CD4-positive, CD25-positive, alpha-beta regulatory T cell (primary cell): ENCODE measurements at regions not wholly inside any gene's neighbourhood (a gene's known extent, or its start where the extent isn't known, plus 50 kb on each side); places are given as distances from the start of the nearest gene placed in this dataset.
"Not testable (repeated sequence)": the region's sequence is repeated elsewhere in the genome, so short reads cannot be mapped to it uniquely, and the experiment has no call there.

ENCODE experiments used
- ATAC-seq, 2 donors: fragments of 150-1000 bp; cut with Tn5 transposase; one replicate each; pipeline ENCODE4 v1.10.0; 2021; ENCODE audit warnings: low read depth in 2 of 2, moderate number of reproducible peaks in 2 of 2, moderate library complexity in 1 of 2
- DNase-seq, 3 donors: peaks; one replicate each; pipeline versions ENCODE4 v3.0.0 to v3.0.0-alpha.2; 2012 to 2022; ENCODE audit warnings: mixed read lengths in 1 of 3
- H3K27ac ChIP-seq: one replicate; pipeline ENCODE4 v1.7.0; 2013; ENCODE audit warnings: mild to moderate bottlenecking, low read length; ENCODE audit not compliant: insufficient read depth, poor library complexity, severe bottlenecking
- H3K27me3 ChIP-seq: one replicate; pipeline ENCODE4 v1.7.0; 2013; ENCODE audit warnings: low read length; ENCODE audit not compliant: control insufficient read depth, insufficient read depth
- H3K36me3 ChIP-seq: one replicate; pipeline ENCODE4 v1.7.0; 2013; ENCODE audit warnings: mild to moderate bottlenecking, low read length, moderate library complexity; ENCODE audit not compliant: control insufficient read depth, insufficient read depth
- H3K4me1 ChIP-seq: 2 replicates; pipeline ENCODE4 v1.7.0; 2013; ENCODE audit warnings: mild to moderate bottlenecking, low read length; ENCODE audit not compliant: insufficient read depth, control insufficient read depth, poor library complexity, severe bottlenecking
- H3K4me3 ChIP-seq: one replicate; pipeline ENCODE4 v1.7.0; 2013; ENCODE audit warnings: low read depth, mild to moderate bottlenecking, low read length, moderate library complexity
- H3K9me3 ChIP-seq, 2 experiments: 1 replicate in 1 of 2; 2 replicates in 1 of 2; pipeline ENCODE4 v1.7.0; 2013; ENCODE audit warnings: low read length in 2 of 2, mild to moderate bottlenecking in 1 of 2, moderate library complexity in 1 of 2; ENCODE audit not compliant: control insufficient read depth in 2 of 2
- H3K27ac Mint-ChIP-seq, 3 donors: one replicate each; pipeline ENCODE4 v1.8.0; 2020 to 2022; ENCODE audit warnings: mild to moderate bottlenecking in 3 of 3, mixed read lengths in 3 of 3, moderate library complexity in 2 of 3
- H3K27me3 Mint-ChIP-seq: one replicate; pipeline ENCODE4 v1.8.0; 2022; ENCODE audit warnings: mild to moderate bottlenecking, mixed read lengths
- H3K36me3 Mint-ChIP-seq: one replicate; pipeline ENCODE4 v1.8.0; 2020; ENCODE audit warnings: mixed read lengths
- H3K4me1 Mint-ChIP-seq, 4 donors: one replicate each; pipeline ENCODE4 v1.8.0; 2020 to 2022; ENCODE audit warnings: mixed read lengths in 4 of 4, mild to moderate bottlenecking in 1 of 4
- H3K4me3 Mint-ChIP-seq, 4 donors: one replicate each; pipeline ENCODE4 v1.8.0; 2020 to 2022; ENCODE audit warnings: mild to moderate bottlenecking in 4 of 4, mixed read lengths in 4 of 4, moderate library complexity in 3 of 4
- H3K9me3 Mint-ChIP-seq, 7 donors: one replicate each; pipeline ENCODE4 v1.8.0; 2020 to 2022; ENCODE audit warnings: mixed read lengths in 7 of 7, mild to moderate bottlenecking in 3 of 7, moderate library complexity in 2 of 7

- no peak for ATAC-seq
Observed at GRCh38 chr14:25699981-25700380, 650.0 kb upstream of the STXBP6 start.

GRCh38 chr14:25698111-25698510, 648.2 kb upstream of the STXBP6 start:
- ATAC-seq, result no peak

More at GRCh38 chr14:25699981-25700380, 650.0 kb upstream of the STXBP6 start:
- Histone ChIP-seq H3K36me3 (no peaks in the 10 kb centered on the region), H3K27ac (no peak overlapping the region), H3K4me1 (no peaks in the 10 kb centered on the region), H3K27me3 (no peaks in the 10 kb centered on the region), H3K4me3 (no peak overlapping the region), H3K9me3 (peaks cover 3 to 5% of the 10 kb centered on the region in 2 experiments)
- no peaks in the 10 kb centered on the region for H3K27me3 Mint-ChIP-seq
- no peaks in the 10 kb centered on the region for H3K36me3 Mint-ChIP-seq
- peaks cover 3 to 32% (median 7%) of the 10 kb centered on the region in 7 donors for H3K9me3 Mint-ChIP-seq
- DNase-seq, result no peak
- no peaks in the 10 kb centered on the region for H3K4me1 Mint-ChIP-seq
- H3K4me3 Mint-ChIP-seq, result no peak overlapping the region
- H3K27ac Mint-ChIP-seq, result no peak overlapping the region

GRCh38 chr14:25696176-25696575, 646.2 kb upstream of the STXBP6 start:
- no peaks in the 10 kb centered on the region for H3K4me1 ChIP-seq

More at GRCh38 chr14:25698111-25698510, 648.2 kb upstream of the STXBP6 start:
- H3K4me3 Mint-ChIP-seq, result no peak overlapping the region
- no peak overlapping the region for H3K27ac Mint-ChIP-seq
- Histone ChIP-seq H3K27ac (no peak overlapping the region), H3K4me3 (no peak overlapping the region), H3K27me3 (no peaks in the 10 kb centered on the region), H3K9me3 (peaks cover 0 to 6% of the 10 kb centered on the region in 2 experiments), H3K36me3 (no peaks in the 10 kb centered on the region), H3K4me1 (no peaks in the 10 kb centered on the region)
- no peaks in the 10 kb centered on the region for H3K4me1 Mint-ChIP-seq
- no peaks in the 10 kb centered on the region for H3K27me3 Mint-ChIP-seq
- H3K36me3 Mint-ChIP-seq, result no peaks in the 10 kb centered on the region
- peaks cover 3 to 33% (median 7%) of the 10 kb centered on the region in 7 donors for H3K9me3 Mint-ChIP-seq
- DNase-seq, result no peak

DNA sequence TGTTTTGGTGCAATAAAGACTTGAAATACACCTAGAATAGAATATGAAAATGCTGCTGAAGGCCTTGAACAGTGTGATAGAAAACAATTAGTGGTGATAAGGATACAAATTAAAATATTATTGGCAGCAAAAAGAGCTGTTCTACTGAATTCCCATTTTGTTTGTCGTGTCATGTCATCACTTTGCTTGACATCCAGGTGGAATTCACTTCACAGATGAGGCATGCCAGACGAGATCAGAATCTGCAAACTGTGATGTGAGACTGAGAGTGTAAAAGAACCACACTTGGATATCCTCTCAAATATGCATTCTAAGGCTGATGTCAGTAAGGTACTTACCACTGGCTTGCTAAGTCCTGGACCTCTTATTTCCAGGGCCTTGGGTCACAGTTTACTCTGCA, 635.1 kb upstream of the STXBP6 start:
- Mint-ChIP-seq H3K36me3 (no peaks in the 10 kb centered on the region), H3K27ac (no peak overlapping the region), H3K4me1 (no peaks in the 10 kb centered on the region), H3K9me3 (peaks cover 0 to 17% (median 3%) of the 10 kb centered on the region in 7 donors), H3K4me3 (no peak overlapping the region), H3K27me3 (no peaks in the 10 kb centered on the region)
- Histone ChIP-seq H3K27ac (no peak overlapping the region), H3K9me3 (no peaks in the 10 kb centered on the region), H3K4me1 (no peaks in the 10 kb centered on the region), H3K27me3 (no peaks in the 10 kb centered on the region), H3K36me3 (no peaks in the 10 kb centered on the region), H3K4me3 (no peak overlapping the region)
- ATAC-seq (no peak), DNase-seq (no peak)

More at GRCh38 chr14:25696176-25696575, 646.2 kb upstream of the STXBP6 start:
- no peaks in the 10 kb centered on the region for H3K36me3 Mint-ChIP-seq
- ATAC-seq, result no peak
- H3K4me3 ChIP-seq, result no peak overlapping the region
- no peak overlapping the region for H3K27ac Mint-ChIP-seq
- H3K27ac ChIP-seq, result no peak overlapping the region
- no peak for DNase-seq
- H3K27me3 ChIP-seq, result no peaks in the 10 kb centered on the region
- H3K9me3 Mint-ChIP-seq, result peaks cover 4 to 26% (median 6%) of the 10 kb centered on the region in 7 donors
- no peaks in the 10 kb centered on the region for H3K36me3 ChIP-seq
- peaks cover 0 to 6% of the 10 kb centered on the region in 2 experiments for H3K9me3 ChIP-seq
- no peak overlapping the region for H3K4me3 Mint-ChIP-seq
- no peaks in the 10 kb centered on the region for H3K4me1 Mint-ChIP-seq
- no peaks in the 10 kb centered on the region for H3K27me3 Mint-ChIP-seq

- no peaks in the 10 kb centered on the region for H3K27me3 Mint-ChIP-seq
- no peak overlapping the region for H3K27ac Mint-ChIP-seq
- Histone ChIP-seq H3K9me3 (peaks cover 3 to 8% of the 10 kb centered on the region in 2 experiments), H3K4me3 (no peak overlapping the region), H3K27ac (no peak overlapping the region), H3K4me1 (no peaks in the 10 kb centered on the region), H3K27me3 (no peaks in the 10 kb centered on the region), H3K36me3 (no peaks in the 10 kb centered on the region)
- no peaks in the 10 kb centered on the region for H3K4me1 Mint-ChIP-seq
- no peak for ATAC-seq
- H3K36me3 Mint-ChIP-seq, result no peaks in the 10 kb centered on the region
- DNase-seq, result no peak
- H3K9me3 Mint-ChIP-seq, result peaks cover 2 to 18% (median 5%) of the 10 kb centered on the region in 7 donors
- H3K4me3 Mint-ChIP-seq, result no peak overlapping the region
Observed at GRCh38 chr14:25680934-25681333, 631.0 kb upstream of the STXBP6 start.

DNA sequence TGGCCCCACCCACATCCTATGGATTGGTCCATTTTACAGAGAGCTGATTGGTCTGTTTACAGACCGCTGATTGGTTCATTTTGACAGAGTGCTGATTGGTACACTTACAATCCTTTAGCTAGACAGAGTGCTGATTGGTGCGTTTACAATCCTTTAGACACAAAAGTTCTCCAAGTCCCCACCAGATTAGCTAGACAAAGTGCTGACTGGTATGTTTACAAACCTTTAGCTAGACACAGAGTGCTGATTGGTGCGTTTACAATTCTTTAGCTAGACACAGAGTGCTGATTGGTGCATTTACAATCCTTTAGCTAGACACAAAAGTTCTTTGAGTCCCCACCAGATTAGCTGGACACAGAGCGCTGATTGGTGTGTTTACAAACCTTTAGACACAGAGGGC, 630.6 kb upstream of the STXBP6 start:
- not testable (repeated sequence) for H3K36me3 ChIP-seq, H3K4me3 Mint-ChIP-seq, ATAC-seq, H3K4me1 ChIP-seq, DNase-seq, H3K36me3 Mint-ChIP-seq, H3K27me3 Mint-ChIP-seq, H3K27ac ChIP-seq, H3K4me3 ChIP-seq, H3K27me3 ChIP-seq, H3K27ac Mint-ChIP-seq, H3K4me1 Mint-ChIP-seq, H3K9me3 ChIP-seq
- H3K9me3 Mint-ChIP-seq, result peaks cover 2 to 18% (median 5%) of the 10 kb centered on the region in 7 donors

GRCh38 chr14:25677111-25677510, 627.2 kb upstream of the STXBP6 start:
- no peaks in the 10 kb centered on the region for H3K4me1 ChIP-seq
- no peak overlapping the region for H3K4me3 Mint-ChIP-seq
- H3K27me3 Mint-ChIP-seq, result no peaks in the 10 kb centered on the region
- H3K27ac ChIP-seq, result no peak overlapping the region
- H3K27ac Mint-ChIP-seq, result no peak overlapping the region
- peaks cover 7 to 8% of the 10 kb centered on the region in 2 experiments for H3K9me3 ChIP-seq
- H3K9me3 Mint-ChIP-seq, result peaks cover 2 to 13% (median 9%) of the 10 kb centered on the region in 7 donors
- no peak overlapping the region for H3K4me3 ChIP-seq
- ATAC-seq (no peak), DNase-seq (no peak)
- H3K4me1 Mint-ChIP-seq, result no peaks in the 10 kb centered on the region
- no peaks in the 10 kb centered on the region for H3K36me3 ChIP-seq
- H3K27me3 ChIP-seq, result no peaks in the 10 kb centered on the region
- no peaks in the 10 kb centered on the region for H3K36me3 Mint-ChIP-seq

DNA sequence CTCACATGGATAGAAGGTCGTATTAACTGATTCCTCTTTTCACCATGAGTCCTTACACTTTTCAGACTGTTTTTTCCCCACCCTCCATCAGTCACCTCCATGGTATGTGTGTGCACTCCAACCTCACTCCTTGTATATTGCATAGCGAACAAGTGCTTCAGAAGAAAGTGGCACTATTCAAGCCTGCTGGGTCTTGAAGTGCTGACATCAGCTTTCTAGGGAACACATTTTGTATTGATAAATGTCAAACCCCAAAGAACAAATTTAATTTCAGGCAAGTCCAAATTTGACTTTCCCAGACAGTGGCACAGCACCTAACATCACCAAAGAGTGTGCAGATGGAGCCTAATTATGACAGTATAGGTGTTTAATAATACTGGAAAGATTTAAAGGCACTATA, 617.4 kb upstream of the STXBP6 start:
- Histone ChIP-seq H3K36me3 (no peaks in the 10 kb centered on the region), H3K9me3 (peaks cover 0 to 6% of the 10 kb centered on the region in 2 experiments), H3K4me3 (no peak overlapping the region), H3K27me3 (no peaks in the 10 kb centered on the region), H3K4me1 (no peaks in the 10 kb centered on the region), H3K27ac (no peak overlapping the region)
- ATAC-seq (no peak), DNase-seq (no peak)
- no peak overlapping the region for H3K27ac Mint-ChIP-seq
- H3K4me1 Mint-ChIP-seq, result no peaks in the 10 kb centered on the region
- no peaks in the 10 kb centered on the region for H3K36me3 Mint-ChIP-seq
- H3K9me3 Mint-ChIP-seq, result peaks cover 0 to 29% (median 11%) of the 10 kb centered on the region in 7 donors
- H3K27me3 Mint-ChIP-seq, result no peaks in the 10 kb centered on the region
- no peak overlapping the region for H3K4me3 Mint-ChIP-seq
